Naive thymus-derived CD4-positive, alpha-beta T cell (primary cell): ENCODE measurements at regions not wholly inside any gene's neighbourhood (a gene's known extent, or its start where the extent isn't known, plus 50 kb on each side); places are given as distances from the start of the nearest gene placed in this dataset.

Experiments
- ATAC-seq: fragments of 150-1000 bp; cut with Tn5 transposase; 2 replicates; pipeline ENCODE4 v1.10.0; 2021; ENCODE audit warnings: mild to moderate bottlenecking, moderate library complexity
- CTCF ChIA-PET: fragments of 350-600 bp; sonication (Branson Sonifier 250); formaldehyde crosslinking; loops from one replicate; lab custom pipeline; 2021; ENCODE audit warnings: antibody characterized with exemption; lab: Charles Lee
- POLR2A ChIA-PET: fragments of 350-600 bp; sonication (Branson Sonifier 250); formaldehyde crosslinking; loops from one replicate; lab custom pipeline; 2021; ENCODE audit warnings: antibody characterized with exemption, inconsistent platforms; lab: Charles Lee
- DNase-seq, 9 donors: peaks; one replicate each; pipeline versions ENCODE4 v3.0.0 to v3.0.0-alpha.2; 2020 to 2022; ENCODE audit warnings: mixed read lengths in 1 of 9
- H3K27ac ChIP-seq: one replicate; pipeline ENCODE4 v1.7.0; 2013; ENCODE audit warnings: mild to moderate bottlenecking, low read depth, low read length, moderate library complexity
- H3K27me3 ChIP-seq, 2 donors: one replicate each; pipeline ENCODE4 v1.7.0; 2013; ENCODE audit warnings: low read length in 2 of 2, mild to moderate bottlenecking in 2 of 2, moderate library complexity in 2 of 2; ENCODE audit not compliant: control insufficient read depth in 2 of 2, insufficient read depth in 2 of 2
- H3K36me3 ChIP-seq, 3 experiments: 1 replicate in 2 of 3; 2 replicates in 1 of 3; pipeline ENCODE4 v1.7.0; 2013; ENCODE audit warnings: low read length in 3 of 3, mild to moderate bottlenecking in 3 of 3, moderate library complexity in 1 of 3; ENCODE audit not compliant: insufficient read depth in 3 of 3, control insufficient read depth in 2 of 3
- H3K4me1 ChIP-seq, 2 donors: one replicate each; pipeline ENCODE4 v1.7.0; 2013; ENCODE audit warnings: low read length in 2 of 2, mild to moderate bottlenecking in 2 of 2, moderate library complexity in 1 of 2; ENCODE audit not compliant: control insufficient read depth in 2 of 2, insufficient read depth in 2 of 2
- H3K4me3 ChIP-seq: 2 replicates; pipeline ENCODE4 v1.7.0; 2013; ENCODE audit warnings: mild to moderate bottlenecking, low read length
- H3K9me3 ChIP-seq, 3 experiments: 1 replicate in 2 of 3; 2 replicates in 1 of 3; pipeline ENCODE4 v1.7.0; 2013; ENCODE audit warnings: low read length in 3 of 3; ENCODE audit not compliant: control insufficient read depth in 2 of 3
- H3K27ac Mint-ChIP-seq, 9 donors: one replicate each; pipeline ENCODE4 v1.8.0; 2020 to 2022; ENCODE audit warnings: mixed read lengths in 9 of 9, mild to moderate bottlenecking in 8 of 9, moderate library complexity in 5 of 9, inconsistent platforms in 2 of 9
- H3K27me3 Mint-ChIP-seq, 5 donors: one replicate each; pipeline ENCODE4 v1.8.0; 2021 to 2022; ENCODE audit warnings: mixed read lengths in 5 of 5, mild to moderate bottlenecking in 1 of 5
- H3K36me3 Mint-ChIP-seq, 5 donors: one replicate each; pipeline ENCODE4 v1.8.0; 2020 to 2022; ENCODE audit warnings: mixed read lengths in 5 of 5, mild to moderate bottlenecking in 3 of 5, inconsistent platforms in 1 of 5
- H3K4me1 Mint-ChIP-seq, 7 donors: one replicate each; pipeline ENCODE4 v1.8.0; 2020 to 2022; ENCODE audit warnings: mixed read lengths in 7 of 7, mild to moderate bottlenecking in 3 of 7, inconsistent platforms in 1 of 7
- H3K4me3 Mint-ChIP-seq, 10 donors: one replicate each; pipeline ENCODE4 v1.8.0; 2020 to 2022; ENCODE audit warnings: mild to moderate bottlenecking in 10 of 10, mixed read lengths in 10 of 10, moderate library complexity in 6 of 10, inconsistent platforms in 2 of 10
- H3K9me3 Mint-ChIP-seq, 11 donors: one replicate each; pipeline ENCODE4 v1.8.0; 2020 to 2022; ENCODE audit warnings: mixed read lengths in 11 of 11, mild to moderate bottlenecking in 4 of 11, inconsistent platforms in 1 of 11, moderate library complexity in 1 of 11
- intact Hi-C, 2 donors: fragments of 100-400 bp; cut with micrococcal nuclease; formaldehyde crosslinking; loops; one replicate each; pipeline ENCODE4 v1.15.1; 2023

DNA sequence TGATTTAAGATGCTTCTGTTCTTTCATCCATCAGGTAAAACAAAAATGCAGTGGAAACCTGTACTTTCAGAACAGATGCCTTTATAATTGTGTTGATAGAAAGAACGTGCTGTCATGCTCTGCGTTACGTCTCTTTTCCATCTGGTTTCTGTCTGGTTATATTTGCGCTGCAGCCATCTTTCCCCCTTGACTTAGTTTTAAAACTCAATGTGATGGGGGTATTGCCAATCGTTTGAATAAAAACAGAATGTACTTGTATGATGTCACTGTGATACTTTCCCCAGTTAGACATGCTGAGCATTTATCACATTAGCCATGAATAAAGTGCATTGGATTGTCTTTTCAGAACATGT, 508.6 kb downstream of the ADCYAP1 start:
- H3K4me3 Mint-ChIP-seq = no peak overlapping the region
- H3K9me3 Mint-ChIP-seq = peaks cover 0 to 6% (median 0%) of the 10 kb centered on the region in 11 donors
- Histone ChIP-seq H3K9me3 (no peaks in the 10 kb centered on the region), H3K4me1 (no peaks in the 10 kb centered on the region), H3K36me3 (no peaks in the 10 kb centered on the region), H3K27me3 (no peaks in the 10 kb centered on the region), H3K27ac (no peak overlapping the region), H3K4me3 (no peak overlapping the region)
- no peaks in the 10 kb centered on the region for H3K27me3 Mint-ChIP-seq
- no peaks in the 10 kb centered on the region for H3K36me3 Mint-ChIP-seq
- DNase-seq (no peak), ATAC-seq (no peak)
- H3K27ac Mint-ChIP-seq = no peak overlapping the region
- CTCF ChIA-PET = no interaction called here
- no peaks in the 10 kb centered on the region for H3K4me1 Mint-ChIP-seq
- intact Hi-C loops = no loop called here
- POLR2A ChIA-PET = no interaction called here

- DNase-seq (no peak), ATAC-seq (no peak)
- Histone ChIP-seq H3K4me3 (no peak overlapping the region), H3K36me3 (no peaks in the 10 kb centered on the region), H3K27me3 (no peaks in the 10 kb centered on the region), H3K27ac (no peak overlapping the region), H3K4me1 (no peaks in the 10 kb centered on the region), H3K9me3 (no peaks in the 10 kb centered on the region)
- H3K27me3 Mint-ChIP-seq = no peaks in the 10 kb centered on the region
- ChIA-PET CTCF (no interaction called here), POLR2A (no interaction called here)
- intact Hi-C loops = no loop called here
- H3K4me3 Mint-ChIP-seq = no peak overlapping the region
- H3K9me3 Mint-ChIP-seq = peaks cover 0 to 3% (median 0%) of the 10 kb centered on the region in 11 donors
- H3K36me3 Mint-ChIP-seq = no peaks in the 10 kb centered on the region
- no peaks in the 10 kb centered on the region for H3K4me1 Mint-ChIP-seq
- H3K27ac Mint-ChIP-seq = no peak overlapping the region
Measured at GRCh38 chr18:1416074-1416473, 511.4 kb downstream of the ADCYAP1 start.

GRCh38 chr18:1421502-1421901, 516.8 kb downstream of the ADCYAP1 start:
- H3K36me3 Mint-ChIP-seq = no peaks in the 10 kb centered on the region
- ChIA-PET CTCF (no interaction called here), POLR2A (no interaction called here)
- peaks cover 0 to 2% (median 0%) of the 10 kb centered on the region in 11 donors for H3K9me3 Mint-ChIP-seq
- H3K4me1 Mint-ChIP-seq = no peaks in the 10 kb centered on the region
- Histone ChIP-seq H3K9me3 (no peaks in the 10 kb centered on the region), H3K27ac (no peak overlapping the region), H3K4me1 (no peaks in the 10 kb centered on the region), H3K36me3 (no peaks in the 10 kb centered on the region), H3K27me3 (no peaks in the 10 kb centered on the region), H3K4me3 (no peak overlapping the region)
- no peak overlapping the region for H3K27ac Mint-ChIP-seq
- H3K27me3 Mint-ChIP-seq = no peaks in the 10 kb centered on the region
- intact Hi-C loops = no loop called here
- ATAC-seq (no peak), DNase-seq (no peak)
- H3K4me3 Mint-ChIP-seq = no peak overlapping the region

- Histone ChIP-seq H3K27ac (no peak overlapping the region), H3K36me3 (no peaks in the 10 kb centered on the region), H3K4me3 (no peak overlapping the region), H3K27me3 (no peaks in the 10 kb centered on the region), H3K4me1 (no peaks in the 10 kb centered on the region), H3K9me3 (no peaks in the 10 kb centered on the region)
- Mint-ChIP-seq H3K27ac (no peak overlapping the region), H3K4me1 (no peaks in the 10 kb centered on the region), H3K36me3 (no peaks in the 10 kb centered on the region), H3K9me3 (peaks cover 0 to 2% (median 0%) of the 10 kb centered on the region in 11 donors), H3K4me3 (no peak overlapping the region), H3K27me3 (no peaks in the 10 kb centered on the region)
- DNase-seq (no peak), ATAC-seq (no peak)
- ChIA-PET CTCF (no interaction called here), POLR2A (no interaction called here)
- intact Hi-C loops = no loop called here
Measured at GRCh38 chr18:1422634-1423033, 518.0 kb downstream of the ADCYAP1 start.

- H3K27me3 Mint-ChIP-seq = no peaks in the 10 kb centered on the region
- CTCF ChIA-PET = no interaction called here
Measured at GRCh38 chr18:1425679-1426078, 521.0 kb downstream of the ADCYAP1 start.

GRCh38 chr18:1435487-1435886, 530.8 kb downstream of the ADCYAP1 start:
- Mint-ChIP-seq H3K4me3 (no peak overlapping the region), H3K27me3 (no peaks in the 10 kb centered on the region), H3K27ac (no peak overlapping the region), H3K4me1 (no peaks in the 10 kb centered on the region), H3K36me3 (no peaks in the 10 kb centered on the region), H3K9me3 (peaks cover 0 to 10% (median 0%) of the 10 kb centered on the region in 11 donors)
- no peaks in the 10 kb centered on the region for H3K36me3 ChIP-seq
- no peak overlapping the region for H3K27ac ChIP-seq
- ChIA-PET CTCF (no interaction called here), POLR2A (no interaction called here)
- H3K27me3 ChIP-seq = no peaks in the 10 kb centered on the region
- intact Hi-C loops = no loop called here
- ATAC-seq (no peak), DNase-seq (no peak)
- no peaks in the 10 kb centered on the region for H3K4me1 ChIP-seq
- H3K4me3 ChIP-seq = no peak overlapping the region
- no peaks in the 10 kb centered on the region for H3K9me3 ChIP-seq

More at GRCh38 chr18:1425679-1426078, 521.0 kb downstream of the ADCYAP1 start:
- H3K9me3 ChIP-seq = no peaks in the 10 kb centered on the region
- H3K4me1 Mint-ChIP-seq = no peaks in the 10 kb centered on the region
- no peak overlapping the region for H3K4me3 ChIP-seq
- peaks cover 0 to 4% (median 0%) of the 10 kb centered on the region in 11 donors for H3K9me3 Mint-ChIP-seq
- POLR2A ChIA-PET = no interaction called here
- DNase-seq (no peak), ATAC-seq (no peak)
- H3K4me3 Mint-ChIP-seq = no peak overlapping the region
- no peaks in the 10 kb centered on the region for H3K36me3 Mint-ChIP-seq
- no peak overlapping the region for H3K27ac ChIP-seq
- no peak overlapping the region for H3K27ac Mint-ChIP-seq
- intact Hi-C loops = no loop called here
- H3K4me1 ChIP-seq = no peaks in the 10 kb centered on the region
- H3K27me3 ChIP-seq = no peaks in the 10 kb centered on the region
- H3K36me3 ChIP-seq = no peaks in the 10 kb centered on the region

GRCh38 chr18:1436199-1436598, 531.5 kb downstream of the ADCYAP1 start:
- CTCF ChIA-PET = no interaction called here
- H3K36me3 ChIP-seq = no peaks in the 10 kb centered on the region
- H3K27me3 Mint-ChIP-seq = no peaks in the 10 kb centered on the region
- ATAC-seq (no peak), DNase-seq (no peak)
- no peaks in the 10 kb centered on the region for H3K4me1 ChIP-seq
- H3K27ac ChIP-seq = no peak overlapping the region
- intact Hi-C loops = no loop called here
- H3K27ac Mint-ChIP-seq = no peak overlapping the region
- H3K4me3 Mint-ChIP-seq = no peak overlapping the region
- POLR2A ChIA-PET = no interaction called here
- no peaks in the 10 kb centered on the region for H3K27me3 ChIP-seq
- H3K4me1 Mint-ChIP-seq = no peaks in the 10 kb centered on the region
- no peaks in the 10 kb centered on the region for H3K36me3 Mint-ChIP-seq
- H3K9me3 Mint-ChIP-seq = peaks cover 0 to 11% (median 0%) of the 10 kb centered on the region in 11 donors
- H3K9me3 ChIP-seq = no peaks in the 10 kb centered on the region
- H3K4me3 ChIP-seq = no peak overlapping the region
